ENCODE measurements at regions not wholly inside any gene's neighbourhood (a gene's known extent, or its start where the extent isn't known, plus 50 kb on each side); places are given as distances from the start of the nearest gene placed in this dataset.

- Histone ChIP-seq H4K8ac (ENCODE audit: low read depth in 2 of 2, low read length in 2 of 2) (no peak overlapping the region), H3K4me2 (ENCODE audit: low read depth, low read length) (no peak overlapping the region), H3K9me1 (ENCODE audit: insufficient read depth, low read length) (no peaks in the 10 kb centered on the region), H3K4me1 (ENCODE audit: control insufficient read depth, insufficient read depth, low read length) (no peaks in the 10 kb centered on the region), H3K79me1 (ENCODE audit: low read depth in 1 of 2, low read length in 2 of 2) (no peaks in the 10 kb centered on the region), H2AK5ac (ENCODE audit: low read depth, low read length) (no peak overlapping the region), H3K36me3 (ENCODE audit: control insufficient read depth, insufficient read depth, low read length) (no peaks in the 10 kb centered on the region), H3K14ac (replicated peaks; ENCODE audit: low read depth, low read length) (no peak overlapping the region), H3K27me3 (ENCODE audit: control insufficient read depth, insufficient read depth, low read length) (no peaks in the 10 kb centered on the region), H4K20me1 (ENCODE audit: insufficient read depth, low read length) (no peaks in the 10 kb centered on the region), H2BK5ac (ENCODE audit: low read depth, low read length, poor library complexity, severe bottlenecking) (no peak overlapping the region), H4K91ac (ENCODE audit: insufficient read depth, low read depth, low read length) (no peak overlapping the region), H3K56ac (ENCODE audit: extremely low read depth, insufficient read depth, low read length) (no peak overlapping the region), H2AFZ (replicated peaks; ENCODE audit: low read length, poor library complexity) (no peak overlapping the region), H4K5ac (ENCODE audit: low read depth, low read length) (no peak overlapping the region), H2BK120ac (ENCODE audit: low read depth, low read length) (no peak overlapping the region), H3K23ac (ENCODE audit: low read depth, low read length) (no peak overlapping the region), H3K27ac (ENCODE audit: insufficient read depth, low read length) (no peak overlapping the region), H3K4ac (ENCODE audit: low read depth, low read length) (no peak overlapping the region), H2BK20ac (ENCODE audit: low read depth, low read length) (no peak overlapping the region), H3K9ac (ENCODE audit: low read depth, low read length) (no peak overlapping the region), H3K18ac (ENCODE audit: low read depth, low read length) (no peak overlapping the region), H3K9me3 (ENCODE audit: control insufficient read depth, insufficient read depth, low read length) (no peaks in the 10 kb centered on the region), H3K4me3 (ENCODE audit: insufficient read depth, low read depth, low read length) (no peak overlapping the region), H2AK9ac (replicated peaks; ENCODE audit: low read depth, low read length, poor library complexity) (no peak overlapping the region), H2BK15ac (ENCODE audit: low read depth, low read length) (no peak overlapping the region)
- in situ Hi-C loops (cut with MboI; ENCODE audit: low sequenced_read_pairs) = no loop called here
- TF ChIP-seq FOS (IDR thresholded peaks at IDR 0.05; ENCODE audit: low read depth, low read length) = no peak
- no peak for TF ChIP-seq SMC3 (IDR thresholded peaks at IDR 0.05; ENCODE audit: low read depth, low read length)
- TF ChIP-seq MXI1 (IDR thresholded peaks at IDR 0.05; ENCODE audit: borderline replicate concordance, low read depth, low read length) = no peak
- TF ChIP-seq USF2 (IDR thresholded peaks at IDR 0.05; ENCODE audit: low read depth, low read length) = no peak
- BruUV-seq (replicated peaks) = no TSS peak
- dilution Hi-C loops (cut with HindIII; ENCODE audit: low sequenced_read_pairs, unreplicated experiment) = no loop called here
- intact Hi-C loops (cut with micrococcal nuclease) = no loop called here
- DNase-seq = no peak
- 0% methylated on average over 1 of the region's 4 CpGs; no CpG with 5 or more reads in 1 of the 2 experiments for WGBS, 2 experiments (ENCODE audit: extremely low coverage in 2 of 2, insufficient read length in 1 of 2)
- no peak for ATAC-seq (ENCODE audit: low read depth)
- ChIA-PET POLR2A (ENCODE audit: unreplicated experiment) (no interaction called here), CTCF (no interaction called here)
Measured at GRCh38 chrX:67207912-67208311, 335.9 kb upstream of the AR start.
